HEK293T (cell line): ENCODE measurements at regions not wholly inside any gene's neighbourhood (a gene's known extent, or its start where the extent isn't known, plus 50 kb on each side); places are given as distances from the start of the nearest gene placed in this dataset.

ENCODE experiments used
- BHLHE40 ChIP-seq: fragments of 450-650 bp; IDR thresholded peaks from 2 replicates; pipeline ENCODE4 v1.6.1; 2016; ENCODE audit warnings: mild to moderate bottlenecking, moderate library complexity, borderline replicate concordance
- CTBP1 ChIP-seq: fragments of 450-650 bp; IDR thresholded peaks from 2 replicates; pipeline ENCODE4 v1.6.1; 2016; ENCODE audit warnings: borderline replicate concordance
- ELF4 ChIP-seq: fragments of 450-650 bp; IDR thresholded peaks from 2 replicates; pipeline ENCODE4 v1.6.1; 2017; ENCODE audit warnings: antibody characterized with exemption
- FOXA1 ChIP-seq: fragments of 450-650 bp; IDR thresholded peaks from 2 replicates; pipeline ENCODE4 v1.6.1; 2016; ENCODE audit warnings: mild to moderate bottlenecking
- FOXK2 ChIP-seq: fragments of 450-650 bp; IDR thresholded peaks from 2 replicates; pipeline ENCODE4 v1.6.1; 2016; ENCODE audit warnings: mild to moderate bottlenecking
- FOXM1 ChIP-seq: fragments of 450-650 bp; IDR thresholded peaks from 2 replicates; pipeline ENCODE4 v1.6.1; 2017; ENCODE audit warnings: mild to moderate bottlenecking, borderline replicate concordance
- L3MBTL2 ChIP-seq: fragments of 450-650 bp; conservative IDR thresholded peaks from 2 replicates; pipeline ENCODE4 v1.6.1; 2016; ENCODE audit warnings: mild to moderate bottlenecking
- LEF1 ChIP-seq: fragments of 450-650 bp; IDR thresholded peaks from 2 replicates; pipeline ENCODE4 v1.6.1; 2017; ENCODE audit warnings: mild to moderate bottlenecking, borderline replicate concordance
- NFRKB ChIP-seq: fragments of 450-650 bp; IDR thresholded peaks from 2 replicates; pipeline ENCODE4 v1.6.1; 2016; ENCODE audit warnings: mild to moderate bottlenecking, moderate library complexity
- PKNOX1 ChIP-seq: fragments of 450-650 bp; IDR thresholded peaks from 2 replicates; pipeline ENCODE4 v1.6.1; 2016
- SP1 ChIP-seq: fragments of 450-650 bp; IDR thresholded peaks from 2 replicates; pipeline ENCODE4 v1.6.1; 2017
- SUZ12 ChIP-seq: fragments of 450-650 bp; IDR thresholded peaks from 2 replicates; pipeline ENCODE4 v1.6.1; 2016; ENCODE audit warnings: mild to moderate bottlenecking
- ZNF384 ChIP-seq: fragments of 450-650 bp; IDR thresholded peaks from 2 replicates; pipeline ENCODE4 v1.6.1; 2016

GRCh38 chr18:48479531-48479930 is 59.3 kb upstream of the CTIF start:
- no peak for TF ChIP-seq L3MBTL2
- no peak for TF ChIP-seq SP1
- no peak for TF ChIP-seq BHLHE40
- TF ChIP-seq FOXM1 = no peak
- no peak for TF ChIP-seq FOXK2
- no peak for TF ChIP-seq CTBP1
- no peak for TF ChIP-seq ZNF384
- TF ChIP-seq PKNOX1 = no peak
- no peak for TF ChIP-seq FOXA1
- no peak for TF ChIP-seq ELF4
- no peak for TF ChIP-seq SUZ12
- TF ChIP-seq LEF1 = no peak
- no peak for TF ChIP-seq NFRKB
